T1000 (cell line): ENCODE measurements at regions not wholly inside any gene's neighbourhood (a gene's known extent, or its start where the extent isn't known, plus 50 kb on each side); places are given as distances from the start of the nearest gene placed in this dataset.
"Not testable (repeated sequence)": the region's sequence is repeated elsewhere in the genome, so short reads cannot be mapped to it uniquely, and the experiment has no call there.

Experiments
- DNase-seq: peaks from one replicate; lab custom pipeline; 2025; ENCODE audit warnings: mixed read lengths; lab: John Stamatoyannopoulos, UW

- not testable (repeated sequence) for DNase-seq
Observed at GRCh38 chr10:22079921-22080320, 76.4 kb upstream of the DNAJC1 start.

GRCh38 chr10:22071332-22071731 lies 67.8 kb upstream of the DNAJC1 start:
- no peak for DNase-seq

GRCh38 chr10:22067091-22067490 lies 63.6 kb upstream of the DNAJC1 start:
- no peak for DNase-seq

GRCh38 chr10:22060984-22061383 lies 57.5 kb upstream of the DNAJC1 start:
- DNase-seq = not testable (repeated sequence)

GRCh38 chr10:22058201-22058600 lies 54.7 kb upstream of the DNAJC1 start:
- no peak for DNase-seq

- no peak for DNase-seq
Observed at GRCh38 chr10:22054961-22055360, 51.4 kb upstream of the DNAJC1 start.
